ENCODE measurements at regions not wholly inside any gene's neighbourhood (a gene's known extent, or its start where the extent isn't known, plus 50 kb on each side); places are given as distances from the start of the nearest gene placed in this dataset.

DNA sequence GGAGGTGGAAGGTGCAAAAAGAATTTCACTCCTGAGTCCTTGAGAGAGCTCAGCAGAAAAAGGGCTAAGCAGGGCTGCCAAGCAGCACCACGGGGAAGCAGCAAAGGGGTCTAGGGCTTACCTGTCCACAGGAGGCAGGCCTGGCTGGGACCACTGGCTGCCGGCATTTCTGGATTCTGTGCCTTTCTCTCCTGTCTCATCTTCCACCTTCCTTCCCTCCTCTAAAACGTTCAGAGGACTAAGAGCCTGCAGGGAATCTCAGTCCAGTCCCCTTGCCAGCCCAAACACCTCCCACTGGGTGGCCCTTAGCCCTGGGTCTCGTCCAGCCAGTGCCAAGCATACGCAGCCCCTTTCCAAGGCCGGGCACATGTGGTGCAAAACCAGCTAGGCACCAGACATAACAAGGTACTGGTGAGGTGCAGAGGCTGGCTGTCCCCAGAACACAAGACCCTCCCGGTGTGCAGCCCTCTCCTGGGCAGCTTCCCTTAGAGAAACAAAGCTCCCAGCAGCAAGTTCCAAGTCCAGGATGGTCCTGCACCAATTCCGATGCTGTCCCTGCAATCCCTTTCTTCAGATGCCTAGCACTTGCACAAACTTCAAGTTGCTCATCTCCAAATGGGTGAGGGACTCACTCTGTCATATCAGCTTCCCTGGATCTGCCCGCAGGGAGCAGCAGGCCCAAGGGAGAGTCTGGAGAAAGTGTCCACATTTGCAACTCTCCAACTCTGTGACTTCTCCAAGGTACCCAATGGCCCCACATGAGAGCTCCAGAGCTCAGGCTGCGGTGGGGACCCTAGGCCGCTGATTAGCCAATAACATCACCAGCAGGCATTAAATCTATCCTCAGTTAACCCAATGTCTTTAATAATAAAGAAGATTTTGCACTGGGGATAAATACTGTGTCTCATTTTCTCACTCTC lies 126.3 kb downstream of the C5orf15 start:
- no peak for TF ChIP-seq GATA3 (IDR thresholded peaks at IDR 0.05; ENCODE audit: low read depth, low read length)
- TF ChIP-seq GATA2 (IDR thresholded peaks at IDR 0.05; ENCODE audit: low read depth, low read length) = no peak
